ENCODE measurements at regions not wholly inside any gene's neighbourhood (a gene's known extent, or its start where the extent isn't known, plus 50 kb on each side); places are given as distances from the start of the nearest gene placed in this dataset.

- Histone ChIP-seq H3K9me3 (ENCODE audit: control insufficient read depth in 4 of 4, low read length in 3 of 4) (no peaks in the 10 kb centered on the region), H3K4me1 (ENCODE audit: control insufficient read depth in 4 of 4, insufficient read depth in 4 of 4, low read length in 3 of 4) (no peaks in the 10 kb centered on the region), H3K9ac (ENCODE audit: low read depth in 1 of 2, low read length in 2 of 2) (no peak overlapping the region), H3K27ac (ENCODE audit: low read depth in 1 of 2, low read length in 2 of 2) (no peak overlapping the region), H3K36me3 (ENCODE audit: control insufficient read depth in 4 of 4, insufficient read depth in 3 of 4, low read depth in 1 of 4, low read length in 3 of 4) (no peaks in the 10 kb centered on the region), H3K4me3 (ENCODE audit: low read depth in 1 of 3, low read length in 3 of 3) (no peak overlapping the region), H3K27me3 (ENCODE audit: control insufficient read depth in 4 of 4, insufficient read depth in 4 of 4, low read length in 3 of 4) (no peaks in the 10 kb centered on the region)
- 79% methylated on average over 2 of the region's 2 CpGs for WGBS
- TF ChIP-seq HNF4A (conservative IDR thresholded peaks at IDR 0.05) = no peak
- TF ChIP-seq EGR1 (IDR thresholded peaks at IDR 0.05; ENCODE audit: low read depth in 2 of 2) = no peak
- no peak for TF ChIP-seq CTCF (IDR thresholded peaks at IDR 0.05; ENCODE audit: low read depth, low read length, missing input control)
- TF ChIP-seq SP1 (IDR thresholded peaks at IDR 0.05) = no peak
- no peak for TF ChIP-seq ZBTB33 (IDR thresholded peaks at IDR 0.05)
- TF ChIP-seq YY1 (IDR thresholded peaks at IDR 0.05) = no peak
- no peak for TF ChIP-seq RAD21 (IDR thresholded peaks at IDR 0.05)
- no peak for TF ChIP-seq TAF1 (conservative IDR thresholded peaks at IDR 0.05)
- no peak for TF ChIP-seq RXRA (IDR thresholded peaks at IDR 0.05)
- no peak for TF ChIP-seq FOXA2 (IDR thresholded peaks at IDR 0.05)
- TF ChIP-seq JUND (IDR thresholded peaks at IDR 0.05) = no peak
- no peak for TF ChIP-seq MAX (IDR thresholded peaks at IDR 0.05)
- no peak for TF ChIP-seq REST (IDR thresholded peaks at IDR 0.05)
- no peak for DNase-seq (ENCODE audit: low spot score)
Observed at GRCh38 chr10:128817636-128818035, 649.4 kb upstream of the MGMT start.

GRCh38 chr10:128820663-128821062 is 646.4 kb upstream of the MGMT start:
- no peaks in the 10 kb centered on the region for H3K36me3 ChIP-seq (ENCODE audit: control insufficient read depth in 4 of 4, insufficient read depth in 3 of 4, low read depth in 1 of 4, low read length in 3 of 4)
- H3K27me3 ChIP-seq (ENCODE audit: control insufficient read depth in 4 of 4, insufficient read depth in 4 of 4, low read length in 3 of 4) = peaks cover 0 to 4% (median 0%) of the 10 kb centered on the region in 4 donors
- H3K9ac ChIP-seq (ENCODE audit: low read depth in 1 of 2, low read length in 2 of 2) = no peak overlapping the region
- no peak overlapping the region for H3K4me3 ChIP-seq (ENCODE audit: low read depth in 1 of 3, low read length in 3 of 3)
- no peak for DNase-seq (ENCODE audit: low spot score)
- H3K27ac ChIP-seq (ENCODE audit: low read depth in 1 of 2, low read length in 2 of 2) = no peak overlapping the region
- H3K4me1 ChIP-seq (ENCODE audit: control insufficient read depth in 4 of 4, insufficient read depth in 4 of 4, low read length in 3 of 4) = no peaks in the 10 kb centered on the region
- no peaks in the 10 kb centered on the region for H3K9me3 ChIP-seq (ENCODE audit: control insufficient read depth in 4 of 4, low read length in 3 of 4)
- WGBS = 74% methylated on average over 7 of the region's 7 CpGs
- TF ChIP-seq HNF4A (conservative IDR thresholded peaks at IDR 0.05) (no peak), ATF3 (IDR thresholded peaks at IDR 0.05) (no peak), YY1 (IDR thresholded peaks at IDR 0.05) (no peak), REST (IDR thresholded peaks at IDR 0.05) (no peak), SP1 (IDR thresholded peaks at IDR 0.05) (no peak), RAD21 (IDR thresholded peaks at IDR 0.05) (no peak), RXRA (IDR thresholded peaks at IDR 0.05) (no peak), ZBTB33 (IDR thresholded peaks at IDR 0.05) (no peak), MAX (IDR thresholded peaks at IDR 0.05) (no peak), EGR1 (IDR thresholded peaks at IDR 0.05; ENCODE audit: low read depth in 2 of 2) (no peak), TAF1 (conservative IDR thresholded peaks at IDR 0.05) (no peak), FOXA1 (IDR thresholded peaks at IDR 0.05) (no peak), FOXA2 (IDR thresholded peaks at IDR 0.05) (no peak)

All from liver (tissue), 8 donors.